Superior temporal gyrus (tissue), 1 donor: ENCODE measurements at regions not wholly inside any gene's neighbourhood (a gene's known extent, or its start where the extent isn't known, plus 50 kb on each side); places are given as distances from the start of the nearest gene placed in this dataset.
A peak's percentile ranks its signal among the peaks of the same experiment; 100 is the strongest.

Source experiments
- DNase-seq: peaks from one replicate; pipeline ENCODE4 v3.0.0-alpha.2; 2016; ENCODE audit errors: extremely low spot score

DNA sequence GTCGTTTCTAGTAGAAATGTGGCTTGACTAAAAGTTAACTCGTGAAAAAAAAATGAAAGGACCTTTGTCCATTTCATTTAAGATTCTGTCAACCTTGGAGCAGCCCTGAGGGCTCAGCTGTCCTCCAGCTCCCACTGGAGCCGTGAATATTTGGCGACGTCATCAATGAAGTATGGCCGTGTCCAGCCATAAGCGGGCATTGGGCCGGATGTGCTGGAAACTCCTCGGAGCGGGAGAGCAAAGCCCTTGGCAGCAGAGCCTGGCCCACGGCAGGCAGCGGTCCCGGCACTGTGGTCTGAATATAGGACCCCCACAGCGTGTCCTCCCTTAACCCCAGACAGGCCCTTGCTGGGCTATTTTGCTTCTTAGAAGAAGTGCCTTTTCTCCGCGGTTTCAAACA is 50.0 kb downstream of the JAKMIP3 start:
- no peak for DNase-seq

DNA sequence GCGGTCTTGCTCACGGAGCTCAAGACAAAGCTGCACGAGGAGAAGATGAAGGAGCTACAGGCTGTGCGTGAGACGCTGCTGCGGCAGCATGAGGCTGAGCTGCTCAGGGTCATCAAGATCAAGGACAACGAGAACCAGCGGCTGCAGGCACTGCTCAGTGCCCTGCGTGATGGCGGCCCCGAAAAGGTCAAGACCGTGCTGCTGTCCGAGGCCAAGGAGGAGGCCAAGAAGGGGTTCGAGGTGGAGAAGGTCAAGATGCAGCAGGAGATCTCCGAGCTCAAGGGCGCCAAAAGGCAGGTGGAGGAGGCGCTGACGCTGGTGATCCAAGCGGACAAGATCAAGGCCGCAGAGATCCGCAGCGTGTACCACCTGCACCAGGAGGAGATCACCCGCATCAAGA is 51.4 kb downstream of the JAKMIP3 start:
- no peak for DNase-seq

GRCh38 chr10:132117636-132118190 is 52.0 kb downstream of the JAKMIP3 start:
- no peak for DNase-seq

- no peak for DNase-seq
These were observed 52.6 kb downstream of the JAKMIP3 start for GRCh38 chr10:132118366-132118765.

DNA sequence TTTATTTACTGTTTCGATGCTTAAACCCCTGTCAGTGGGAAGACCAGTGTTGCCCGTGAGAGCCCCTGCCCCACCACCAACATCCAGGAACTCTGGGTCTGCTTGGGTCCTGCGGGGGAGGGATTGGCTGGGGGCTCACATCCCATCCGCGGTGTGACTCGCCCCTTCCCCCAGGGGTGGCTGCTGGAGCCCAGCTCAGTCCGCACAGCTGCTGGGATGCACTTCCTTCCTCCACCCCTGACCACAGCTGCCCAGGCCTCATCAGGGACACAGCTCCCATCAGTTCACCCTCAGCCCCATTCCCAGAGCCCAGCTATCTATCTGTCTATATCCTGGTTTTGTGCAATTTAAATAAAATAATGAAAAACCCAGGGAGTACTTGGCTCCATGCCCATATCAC is 54.5 kb downstream of the JAKMIP3 start:
- DNase-seq, result no peak

GRCh38 chr10:132120734-132121510 is 55.2 kb downstream of the JAKMIP3 start:
- no peak for DNase-seq

DNA sequence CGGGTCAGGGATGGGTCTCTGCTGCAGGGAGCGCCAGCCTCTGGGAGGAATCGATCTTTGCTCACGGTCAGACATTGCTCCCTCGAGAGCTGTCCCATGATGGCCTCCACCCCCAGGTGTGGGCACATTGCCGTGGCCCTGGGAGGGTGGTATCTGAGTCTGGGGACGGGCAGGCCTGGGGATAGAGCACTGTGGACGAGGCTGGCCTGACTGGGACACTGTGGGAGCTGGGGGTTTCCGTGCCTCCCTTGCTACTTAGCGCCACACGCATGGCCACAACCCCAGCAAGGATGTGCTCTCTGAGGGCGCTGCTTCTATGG is 55.7 kb downstream of the JAKMIP3 start:
- DNase-seq, result no peak

- DNase-seq, result no peak
These were observed 56.5 kb downstream of the JAKMIP3 start for GRCh38 chr10:132122097-132122861.

GRCh38 chr10:132122939-132123445 is 57.2 kb downstream of the JAKMIP3 start:
- no peak for DNase-seq

DNA sequence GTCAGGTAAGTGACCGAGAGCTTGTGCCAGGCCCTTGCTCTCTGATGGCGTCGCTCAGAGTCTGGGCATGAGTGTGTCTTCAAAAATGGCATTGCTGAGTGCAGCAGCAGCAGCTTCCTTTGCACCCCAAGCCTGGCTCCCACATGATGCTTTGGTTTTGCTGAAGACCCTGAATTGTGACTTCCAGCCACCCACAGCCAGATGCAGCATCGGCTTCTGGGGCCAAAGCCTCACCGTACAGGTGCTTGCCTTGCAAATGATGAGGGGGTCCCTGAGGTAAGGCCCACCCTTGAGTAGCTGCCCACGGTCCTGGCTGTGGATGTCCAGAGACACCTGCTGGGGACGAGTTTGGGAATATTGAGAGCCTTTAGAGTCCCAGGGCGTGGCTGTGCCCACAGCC is 57.9 kb downstream of the JAKMIP3 start:
- DNase-seq, result no peak

- no peak for DNase-seq
These were observed 58.6 kb downstream of the JAKMIP3 start for GRCh38 chr10:132124201-132124920.

- no peak for DNase-seq
These were observed 57.3 kb upstream of the DPYSL4 start for GRCh38 chr10:132129431-132129830.

- no peak for DNase-seq
These were observed 56.2 kb upstream of the DPYSL4 start for GRCh38 chr10:132130286-132131265.

DNA sequence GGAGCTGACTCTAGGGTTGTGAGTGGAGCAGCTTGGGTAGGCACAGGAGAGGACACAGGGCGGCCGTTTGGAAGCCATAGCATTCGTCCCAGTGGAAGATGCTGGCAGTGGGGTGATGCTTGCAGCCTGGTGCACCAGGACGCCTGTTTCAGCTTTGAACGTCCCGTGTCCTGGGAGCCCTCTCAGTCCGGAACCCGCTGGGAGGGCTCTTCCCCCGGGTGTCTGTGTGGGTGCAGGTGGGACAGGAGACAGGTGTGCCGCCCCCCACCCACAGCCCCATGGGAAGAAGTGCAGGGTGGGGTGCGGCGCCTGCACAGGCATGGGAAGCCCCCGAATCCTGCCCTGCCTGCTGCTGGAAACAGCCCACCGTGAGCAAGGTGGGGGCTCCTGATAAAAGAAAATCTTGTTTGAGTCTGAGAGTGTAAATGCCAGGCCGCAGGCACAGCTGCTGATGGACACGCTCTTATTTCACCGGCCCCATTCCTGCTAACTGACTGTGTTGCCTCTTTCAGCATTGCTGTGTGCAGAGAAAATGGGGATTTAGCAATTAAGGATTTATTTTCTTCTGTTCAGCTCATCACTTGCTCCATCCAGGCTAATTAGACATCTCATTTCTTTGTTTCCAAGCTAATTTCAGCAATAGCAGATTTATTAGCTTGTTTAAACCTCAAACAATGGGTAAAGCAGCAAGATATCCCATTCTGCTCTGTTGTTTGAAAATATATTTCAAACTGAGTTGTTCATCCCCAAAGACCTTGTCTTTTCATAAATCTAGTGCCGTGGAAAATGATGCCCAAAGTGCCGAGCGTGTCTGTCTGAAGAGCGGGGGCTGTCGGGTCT is 54.9 kb upstream of the DPYSL4 start:
- peak; percentile 40 for DNase-seq

- no peak for DNase-seq
These were observed 54.3 kb upstream of the DPYSL4 start for GRCh38 chr10:132132421-132132841.

GRCh38 chr10:132133005-132133404 is 53.7 kb upstream of the DPYSL4 start:
- peak; percentile 68 for DNase-seq

DNA sequence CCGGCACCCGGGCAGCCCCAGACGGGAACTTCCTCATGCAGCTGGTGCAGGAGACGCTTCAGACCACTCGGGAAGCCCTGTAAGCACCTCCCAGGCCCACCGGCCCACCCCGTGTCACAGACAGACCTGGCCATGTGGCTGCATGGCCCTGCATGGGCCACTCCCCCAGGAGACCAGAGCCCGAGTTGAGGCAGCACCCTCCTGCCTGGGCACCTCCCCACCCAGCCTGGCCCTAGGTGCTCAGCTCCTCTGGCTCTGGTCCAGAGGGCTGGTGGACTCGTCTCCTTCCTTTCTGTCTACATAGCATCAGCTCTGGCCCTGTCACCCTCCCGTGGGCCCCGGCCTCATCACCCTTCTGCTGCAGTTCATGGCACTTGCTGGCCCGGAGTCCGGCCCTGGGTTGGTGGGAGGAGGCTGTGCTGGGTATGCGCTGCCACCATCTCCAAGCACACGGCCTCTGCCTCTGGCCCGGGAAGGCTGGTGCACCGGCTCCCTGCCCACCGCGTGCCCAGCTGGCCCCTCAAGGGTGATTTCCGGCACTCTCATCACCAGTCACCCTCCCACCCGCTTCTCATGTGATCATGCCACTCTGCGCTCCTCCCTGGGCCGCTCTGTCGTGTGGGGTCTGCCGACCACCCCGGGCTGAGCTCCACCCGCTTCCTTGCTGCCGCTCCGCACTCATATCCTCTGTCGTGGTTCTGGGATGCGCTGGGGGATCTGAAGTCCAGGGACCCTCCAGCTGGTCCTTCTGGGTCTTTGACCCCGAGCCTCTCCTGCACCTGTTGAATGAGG is 53.1 kb upstream of the DPYSL4 start:
- no peak for DNase-seq

GRCh38 chr10:132134241-132135052 is 52.3 kb upstream of the DPYSL4 start:
- no peak for DNase-seq
